ENCODE measurements at regions not wholly inside any gene's neighbourhood (a gene's known extent, or its start where the extent isn't known, plus 50 kb on each side); places are given as distances from the start of the nearest gene placed in this dataset.

DNA sequence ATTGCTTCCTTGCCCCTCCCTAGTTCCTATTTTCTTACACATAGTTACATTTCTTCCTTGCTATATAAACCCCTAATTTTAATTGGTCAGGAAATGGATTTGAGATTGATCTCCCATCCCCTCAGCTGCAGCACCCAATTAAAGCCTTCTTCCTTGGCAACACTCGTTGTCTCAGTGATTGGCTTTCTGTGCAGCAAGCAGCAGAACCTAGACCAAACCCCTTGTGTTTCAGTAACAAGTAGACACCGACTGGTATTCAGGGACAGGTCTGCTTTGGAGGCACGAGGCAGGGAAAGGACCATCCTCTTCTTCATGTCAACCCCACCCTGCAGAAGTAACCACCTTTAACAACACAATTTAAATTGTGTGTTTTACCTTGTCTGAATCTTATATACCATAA lies 152.6 kb downstream of the RPAP3 start:
- TF ChIP-seq, protein P1, sequence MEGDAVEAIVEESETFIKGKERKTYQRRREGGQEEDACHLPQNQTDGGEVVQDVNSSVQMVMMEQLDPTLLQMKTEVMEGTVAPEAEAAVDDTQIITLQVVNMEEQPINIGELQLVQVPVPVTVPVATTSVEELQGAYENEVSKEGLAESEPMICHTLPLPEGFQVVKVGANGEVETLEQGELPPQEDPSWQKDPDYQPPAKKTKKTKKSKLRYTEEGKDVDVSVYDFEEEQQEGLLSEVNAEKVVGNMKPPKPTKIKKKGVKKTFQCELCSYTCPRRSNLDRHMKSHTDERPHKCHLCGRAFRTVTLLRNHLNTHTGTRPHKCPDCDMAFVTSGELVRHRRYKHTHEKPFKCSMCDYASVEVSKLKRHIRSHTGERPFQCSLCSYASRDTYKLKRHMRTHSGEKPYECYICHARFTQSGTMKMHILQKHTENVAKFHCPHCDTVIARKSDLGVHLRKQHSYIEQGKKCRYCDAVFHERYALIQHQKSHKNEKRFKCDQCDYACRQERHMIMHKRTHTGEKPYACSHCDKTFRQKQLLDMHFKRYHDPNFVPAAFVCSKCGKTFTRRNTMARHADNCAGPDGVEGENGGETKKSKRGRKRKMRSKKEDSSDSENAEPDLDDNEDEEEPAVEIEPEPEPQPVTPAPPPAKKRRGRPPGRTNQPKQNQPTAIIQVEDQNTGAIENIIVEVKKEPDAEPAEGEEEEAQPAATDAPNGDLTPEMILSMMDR (IDR thresholded peaks at IDR 0.05), result no peak
- TF ChIP-seq ZFX (IDR thresholded peaks at IDR 0.05; ENCODE audit: borderline replicate concordance), result no peak
